HG03565 (cell line): ENCODE measurements at regions not wholly inside any gene's neighbourhood (a gene's known extent, or its start where the extent isn't known, plus 50 kb on each side); places are given as distances from the start of the nearest gene placed in this dataset.

ENCODE experiments used
- ATAC-seq: cut with Tn5 transposase; IDR thresholded peaks from one replicate; pipeline ENCODE4 v1.9.1; 2021; ENCODE audit warnings: mild to moderate bottlenecking, moderate library complexity; ENCODE audit not compliant: unreplicated experiment

DNA sequence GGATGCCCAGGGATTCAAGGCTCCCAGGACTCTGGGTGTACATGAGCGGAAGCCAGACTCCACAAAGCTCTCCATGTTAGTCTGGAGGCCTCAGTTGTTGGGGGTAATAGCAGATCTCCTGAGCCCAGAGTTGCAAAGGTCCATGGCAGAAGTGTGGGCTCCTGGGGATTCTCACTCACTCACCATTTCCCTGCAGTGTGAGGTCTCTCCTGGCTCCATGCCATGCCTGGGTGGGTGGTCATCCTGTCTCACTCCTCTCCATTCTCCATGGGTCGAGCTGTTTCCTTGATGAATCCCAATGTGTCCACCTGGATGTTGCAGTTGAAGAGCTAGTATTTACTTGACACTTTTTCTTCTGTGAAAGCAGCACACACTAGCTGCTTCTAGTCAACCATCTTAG lies 156.8 kb upstream of the LRRC7 start:
- ATAC-seq: no peak

DNA sequence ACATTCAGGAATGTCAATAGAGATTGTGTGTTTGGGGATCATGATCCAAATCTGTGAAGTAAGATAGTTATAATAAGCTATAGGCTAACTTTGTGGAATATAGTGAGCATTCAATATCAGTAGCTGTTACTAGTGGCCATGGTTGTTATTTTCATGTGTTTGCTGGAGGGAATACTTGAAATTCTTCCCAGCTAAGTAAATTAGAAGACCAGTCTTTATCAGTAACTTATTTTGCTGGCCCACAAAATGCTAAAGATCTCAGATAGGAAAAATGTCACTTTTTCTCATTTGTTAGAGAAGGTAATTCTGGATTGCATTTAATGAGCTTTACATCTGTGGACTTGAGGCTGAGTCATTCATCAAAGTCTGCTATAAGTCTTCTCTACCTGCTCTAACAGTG lies 156.1 kb upstream of the LRRC7 start:
- ATAC-seq: no peak

GRCh38 chr1:69413129-69413528 lies 154.6 kb upstream of the LRRC7 start:
- no peak for ATAC-seq

- ATAC-seq: no peak
Observed at GRCh38 chr1:69414574-69414973, 153.1 kb upstream of the LRRC7 start.

DNA sequence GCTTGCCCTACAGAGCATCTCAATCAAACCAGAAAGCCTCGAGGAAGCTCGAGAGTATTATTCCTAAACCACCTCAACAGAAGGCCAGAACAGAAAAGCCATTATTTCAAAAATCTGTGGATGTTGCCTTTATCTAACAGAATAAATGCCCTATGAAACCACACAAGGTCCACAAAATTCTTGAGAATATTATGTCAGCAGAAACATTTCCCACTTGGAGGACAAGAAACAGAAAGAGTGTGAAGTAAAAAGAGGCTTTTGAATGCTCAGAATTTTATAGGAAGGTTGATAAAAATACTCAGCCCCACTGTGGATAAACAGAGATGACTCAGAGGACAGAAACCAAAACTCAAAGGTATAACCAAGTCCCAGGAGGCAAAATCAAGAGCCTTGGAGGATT lies 146.4 kb upstream of the LRRC7 start:
- ATAC-seq: no peak

DNA sequence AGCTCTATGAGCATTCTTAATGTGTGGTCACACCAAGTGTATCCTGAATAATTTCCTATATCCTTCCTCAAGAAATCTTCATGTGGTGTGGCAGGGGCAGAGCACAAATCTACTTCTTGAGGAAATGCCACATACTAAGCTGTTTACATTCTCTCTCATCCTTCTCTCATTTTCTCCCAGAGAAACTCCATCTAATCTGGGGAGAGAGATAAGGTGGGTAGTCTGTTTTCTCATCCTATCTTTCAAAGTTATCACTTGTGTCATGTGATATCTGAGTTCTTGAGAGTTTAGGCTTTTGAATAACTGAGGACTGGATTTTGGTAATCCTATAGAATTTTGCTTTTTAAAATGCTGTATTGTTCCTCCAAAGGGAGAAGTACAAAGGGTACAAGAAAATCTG lies 141.9 kb upstream of the LRRC7 start:
- no peak for ATAC-seq

DNA sequence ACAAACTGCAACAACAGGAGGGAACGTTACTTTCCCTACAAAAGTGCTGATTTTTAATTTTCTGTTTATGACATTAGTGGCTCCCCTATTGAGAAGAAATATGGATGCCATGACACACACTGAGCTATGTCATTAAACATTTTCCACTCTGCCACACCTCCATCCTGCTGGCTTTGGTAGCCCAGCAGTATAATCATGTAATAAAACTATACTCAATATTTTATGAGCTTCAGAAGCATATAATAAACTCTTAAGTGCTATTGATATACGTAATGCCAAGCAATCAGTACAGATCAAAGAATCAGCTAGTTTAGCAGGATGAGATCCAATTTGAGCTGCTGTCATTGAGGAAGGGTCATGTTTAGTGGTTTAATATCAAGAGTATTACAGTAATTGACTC lies 141.3 kb upstream of the LRRC7 start:
- no peak for ATAC-seq

DNA sequence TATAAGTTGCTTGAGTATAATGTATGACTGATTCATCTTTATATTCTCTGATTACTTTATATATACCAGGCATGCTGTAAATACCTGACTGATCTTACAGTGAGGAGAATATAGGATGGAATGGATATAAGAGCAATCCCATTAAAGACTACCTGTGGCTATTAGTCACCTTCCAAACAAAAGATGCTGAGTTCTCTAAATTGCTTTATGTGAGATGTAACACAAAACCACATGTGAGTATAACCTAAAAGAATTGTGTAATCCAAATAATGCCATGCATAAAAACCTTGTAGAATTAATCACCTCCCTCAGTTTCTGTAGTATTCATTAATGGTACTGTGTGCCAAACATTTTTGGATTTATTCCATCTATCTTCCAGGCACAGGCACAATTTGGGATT lies 134.6 kb upstream of the LRRC7 start:
- no peak for ATAC-seq

GRCh38 chr1:69436151-69436550 lies 131.6 kb upstream of the LRRC7 start:
- no peak for ATAC-seq

DNA sequence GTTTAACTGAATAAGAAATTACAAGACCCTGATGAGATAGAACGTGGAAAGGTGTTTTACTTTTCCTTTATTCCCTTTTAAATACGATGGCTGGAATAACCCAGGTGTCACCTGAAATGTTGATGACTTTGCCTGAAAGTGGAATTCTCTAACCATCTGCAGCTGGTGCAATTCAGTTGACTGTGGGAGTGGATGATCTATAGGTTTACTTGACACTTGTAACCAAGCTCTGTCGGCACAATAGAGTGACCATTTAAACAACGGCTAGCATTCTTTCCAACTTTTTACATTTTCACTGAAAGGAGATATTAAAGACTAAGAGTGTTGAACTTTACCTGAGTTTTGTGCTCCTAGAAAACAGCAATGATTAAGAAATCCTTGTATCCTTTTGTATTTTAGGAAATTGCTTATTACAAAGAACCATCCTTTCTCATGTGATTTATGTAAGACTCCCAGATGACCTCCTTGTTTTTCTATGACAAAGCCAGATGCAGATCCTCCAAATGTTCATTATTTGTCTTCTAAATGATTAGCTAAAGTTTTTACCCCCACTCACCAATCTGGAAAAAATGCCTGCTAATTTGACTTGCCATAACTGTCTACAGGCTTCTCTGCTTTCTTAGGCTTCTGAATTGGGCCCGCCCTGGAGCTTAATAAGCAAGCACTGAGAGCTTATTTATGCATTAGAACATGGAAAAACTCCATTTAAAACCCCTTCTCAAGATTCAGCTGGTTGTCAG lies 129.5 kb upstream of the LRRC7 start:
- no peak for ATAC-seq

- ATAC-seq: no peak
Observed at GRCh38 chr1:69441496-69441895, 126.2 kb upstream of the LRRC7 start.

DNA sequence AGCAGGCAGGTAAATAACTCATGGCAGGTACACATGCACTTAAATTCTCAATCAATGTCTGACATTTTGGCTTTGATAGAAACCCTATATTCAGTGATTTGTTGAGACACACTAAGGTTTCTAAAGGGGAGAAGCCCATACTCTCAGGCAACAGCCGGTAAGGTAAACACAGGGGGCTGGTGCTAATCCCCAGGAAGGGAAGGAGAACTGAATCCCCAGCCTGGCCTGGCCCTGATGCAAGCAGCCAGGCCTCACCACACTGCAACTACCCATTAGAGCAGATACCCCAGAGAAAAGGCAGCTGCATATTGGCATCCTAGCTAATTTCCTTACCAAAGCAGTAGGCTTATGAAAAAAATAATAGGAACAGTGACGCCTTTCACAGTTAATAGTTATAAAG lies 116.5 kb upstream of the LRRC7 start:
- ATAC-seq: no peak

DNA sequence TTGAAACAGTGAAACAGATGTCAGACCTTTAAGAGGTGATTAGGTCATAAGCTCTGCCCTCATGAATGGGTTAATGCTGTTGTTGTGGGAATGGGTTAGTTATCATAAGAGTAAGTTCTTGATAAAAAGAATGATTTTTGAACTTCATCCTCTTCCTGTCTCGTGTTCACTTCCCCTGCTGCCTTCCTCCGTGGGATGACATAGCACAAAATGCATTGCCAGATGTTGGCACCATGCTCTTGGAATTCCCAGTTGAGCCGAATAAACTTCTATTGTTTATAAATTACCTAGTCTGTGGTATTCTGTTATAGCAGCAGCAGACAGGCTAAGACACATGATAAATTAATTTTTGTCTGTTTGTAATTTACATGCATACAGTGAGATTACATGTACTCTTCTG lies 112.0 kb upstream of the LRRC7 start:
- ATAC-seq: no peak

DNA sequence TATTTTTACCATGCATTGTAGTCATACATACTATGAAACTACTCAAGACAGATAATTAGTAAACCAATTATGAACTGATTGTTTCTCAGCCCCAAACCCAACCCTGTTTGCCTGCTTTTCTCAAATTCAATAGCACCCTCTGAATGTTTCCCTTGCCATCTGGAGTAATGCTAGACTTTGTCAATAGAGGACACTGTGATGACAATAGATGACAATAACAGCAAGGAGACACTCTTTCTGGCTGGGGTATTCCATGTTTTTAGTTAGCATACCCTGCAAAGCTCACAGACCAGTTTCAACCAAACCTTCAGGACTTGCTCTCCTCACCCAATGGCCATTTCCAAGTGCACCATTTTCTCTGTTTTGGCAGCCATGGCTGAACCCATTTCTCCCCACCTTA lies 108.5 kb upstream of the LRRC7 start:
- no peak for ATAC-seq

DNA sequence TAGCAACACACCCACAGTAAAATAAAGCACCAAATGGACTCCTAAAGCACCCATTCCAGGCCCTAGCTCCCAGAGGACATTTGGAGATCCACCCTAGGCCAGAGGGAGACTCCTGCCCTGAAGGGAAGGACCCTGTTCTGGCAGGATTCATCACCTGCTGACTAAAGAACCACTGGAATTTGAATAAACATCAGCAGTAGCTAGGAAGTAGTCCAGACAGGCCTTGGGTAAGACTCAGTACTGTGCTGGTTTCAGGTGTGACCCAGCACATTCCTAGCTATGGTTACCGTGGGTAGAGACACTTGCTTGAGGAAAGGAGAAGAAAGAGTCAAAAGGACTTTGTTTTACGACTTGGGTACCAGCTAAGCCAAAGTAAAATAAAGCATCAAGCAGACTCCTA lies 92.7 kb upstream of the LRRC7 start:
- no peak for ATAC-seq

GRCh38 chr1:69479734-69480133 lies 88.0 kb upstream of the LRRC7 start:
- ATAC-seq: no peak

DNA sequence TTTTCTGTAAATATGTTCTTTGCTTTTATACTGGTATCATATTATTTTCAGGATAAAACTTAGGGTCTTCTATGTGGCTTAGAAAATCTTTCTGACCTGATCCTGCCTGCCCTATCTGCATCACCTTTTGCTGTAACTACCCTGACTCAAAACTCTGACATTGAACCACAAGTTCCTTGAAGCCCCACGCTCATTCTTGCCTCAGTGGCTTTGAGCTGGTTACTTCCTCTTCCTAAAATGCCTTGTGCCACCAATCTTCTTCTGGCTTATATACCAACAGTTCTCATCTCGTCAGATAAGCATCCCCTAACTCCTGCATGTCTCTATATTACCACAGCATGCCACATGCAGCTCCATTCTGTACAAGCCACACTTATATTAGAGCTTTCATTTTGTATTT lies 84.5 kb upstream of the LRRC7 start:
- no peak for ATAC-seq

- no peak for ATAC-seq
Observed at GRCh38 chr1:69485616-69486015, 82.1 kb upstream of the LRRC7 start.

DNA sequence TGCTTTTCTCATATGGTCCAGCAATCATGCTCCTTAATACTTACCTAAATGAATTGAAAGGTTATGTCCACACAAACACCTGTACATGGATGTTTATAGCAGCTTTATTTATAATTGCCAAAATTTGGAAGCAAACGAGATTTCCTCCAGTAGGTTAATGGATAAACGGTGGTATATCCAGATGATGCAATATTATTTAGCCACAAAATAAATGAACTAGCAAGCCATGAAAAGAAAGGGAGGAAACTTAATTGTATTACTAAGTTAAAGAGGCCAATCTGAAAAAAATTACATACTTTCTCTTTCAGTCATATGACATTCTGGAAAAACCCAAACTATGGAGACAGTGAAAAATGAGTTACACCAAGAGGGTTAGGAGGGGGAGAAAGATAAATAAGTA lies 76.3 kb upstream of the LRRC7 start:
- ATAC-seq: no peak

GRCh38 chr1:69492286-69492685 lies 75.4 kb upstream of the LRRC7 start:
- no peak for ATAC-seq

GRCh38 chr1:69494221-69494620 lies 73.5 kb upstream of the LRRC7 start:
- ATAC-seq: no peak

DNA sequence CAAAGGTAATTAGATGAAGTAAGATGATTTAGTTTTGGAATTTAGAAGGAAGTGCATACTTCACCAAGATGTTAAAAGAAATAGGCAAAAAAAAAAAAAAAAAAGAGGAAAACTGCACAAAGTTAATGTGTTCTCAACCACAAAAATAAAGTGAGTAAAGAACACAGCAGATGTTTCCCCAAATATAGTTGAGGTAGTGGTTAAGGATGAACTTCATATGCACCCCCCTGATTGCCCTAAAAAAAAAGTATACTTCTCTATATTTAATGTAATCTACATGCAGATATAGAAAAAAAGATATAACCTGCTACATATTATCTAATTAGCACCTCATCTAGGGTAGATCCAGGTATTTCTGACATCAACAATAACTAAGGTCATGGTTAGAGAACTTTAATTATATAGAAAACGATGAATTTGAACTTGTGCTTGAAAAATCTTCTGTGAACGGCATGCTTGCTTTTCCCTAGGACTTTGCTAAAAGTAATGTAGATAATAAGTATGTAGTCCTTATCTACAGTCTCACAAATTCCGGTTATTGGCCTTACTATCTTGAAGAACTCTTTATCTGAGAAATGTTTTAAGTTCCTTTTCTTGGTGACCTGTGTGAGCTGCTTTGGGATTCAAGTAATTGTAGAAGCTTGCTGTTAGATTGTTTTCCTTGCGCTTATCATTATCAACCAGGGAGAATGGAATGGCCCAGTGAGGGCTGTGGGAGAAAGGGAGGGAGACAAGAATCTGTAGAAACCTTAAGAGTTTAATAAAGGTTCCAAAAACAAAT lies 70.1 kb upstream of the LRRC7 start:
- ATAC-seq: no peak

DNA sequence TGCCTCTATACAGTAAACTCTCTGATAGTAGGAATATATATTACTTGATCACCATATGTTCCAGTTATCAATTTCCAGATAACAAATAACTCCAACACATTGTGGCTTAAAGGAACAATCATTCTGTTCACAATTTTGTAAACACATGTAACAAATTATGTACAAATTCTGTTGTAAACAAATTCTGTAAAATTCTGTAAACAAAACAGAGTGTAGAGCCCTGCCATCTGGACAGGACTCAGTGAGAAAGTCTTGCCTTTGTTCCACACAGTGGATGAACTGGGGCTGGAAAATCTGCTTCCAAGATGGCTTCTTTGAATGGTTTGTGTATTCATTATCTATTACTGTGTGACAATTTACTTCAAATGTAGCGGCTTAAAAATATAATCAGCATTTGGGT lies 69.0 kb upstream of the LRRC7 start:
- no peak for ATAC-seq
